ENCODE measurements at regions not wholly inside any gene's neighbourhood (a gene's known extent, or its start where the extent isn't known, plus 50 kb on each side); places are given as distances from the start of the nearest gene placed in this dataset.

DNA sequence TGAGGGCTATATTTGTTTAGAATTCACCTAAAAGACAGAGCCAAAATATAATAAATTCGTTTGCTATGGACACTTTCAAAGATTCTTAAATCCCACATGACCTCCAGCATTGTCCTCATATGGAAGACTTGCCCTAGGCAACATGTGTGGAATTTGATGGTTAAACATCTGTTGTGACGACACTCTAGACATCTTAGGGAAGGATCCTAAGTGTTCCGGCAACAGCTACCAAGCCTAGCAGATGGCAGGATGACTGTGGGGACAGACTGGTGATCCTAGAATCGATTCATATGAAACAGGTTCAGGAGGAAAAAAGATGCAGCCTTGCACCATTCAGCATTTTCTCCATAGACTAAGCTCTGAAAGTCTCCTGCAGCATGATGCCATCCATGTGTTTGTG, 77.6 kb upstream of the BACH2 start:
- 92 to 94% methylated on average over 3 to 4 of the region's 4 CpGs for WGBS, 2 experiments
- Histone ChIP-seq H3K9me3 (ENCODE audit: control insufficient read depth, low read length) (no peaks in the 10 kb centered on the region), H3K27ac (ENCODE audit: insufficient read depth, low read depth, low read length, poor library complexity, severe bottlenecking) (no peak overlapping the region), H3K4me1 (ENCODE audit: control insufficient read depth, insufficient read depth, low read length) (peaks cover 4% of the 10 kb centered on the region), H3K4me3 (ENCODE audit: insufficient read depth, low read depth, low read length) (no peak overlapping the region), H3K27me3 (ENCODE audit: control insufficient read depth, insufficient read depth, low read length, poor library complexity, severe bottlenecking) (no peaks in the 10 kb centered on the region), H3K36me3 (ENCODE audit: control insufficient read depth, insufficient read depth, low read length) (no peaks in the 10 kb centered on the region)

DNA sequence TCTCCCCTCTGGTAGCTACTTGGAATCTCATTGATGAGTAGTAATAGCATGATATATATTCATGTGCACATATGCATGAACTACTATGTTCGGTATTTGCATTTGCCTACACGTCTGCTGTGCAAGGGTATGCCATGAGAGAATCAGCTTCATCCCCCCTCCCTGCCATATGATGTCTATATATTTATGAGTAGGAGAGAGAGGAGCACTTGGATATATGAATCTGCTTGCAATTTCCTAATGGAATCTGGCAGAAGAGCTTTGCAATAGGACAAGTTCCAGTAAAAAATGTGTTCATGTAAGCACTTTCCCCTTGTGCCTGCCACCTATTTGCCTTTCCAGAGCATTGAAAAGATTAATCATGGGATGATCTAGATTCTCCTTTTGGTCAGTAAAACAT, 76.2 kb upstream of the BACH2 start:
- WGBS, 2 experiments = 100% methylated on average over 2 of the region's 2 CpGs; no CpG with 5 or more reads in 1 of the 2 experiments
- Histone ChIP-seq H3K27me3 (ENCODE audit: control insufficient read depth, insufficient read depth, low read length, poor library complexity, severe bottlenecking) (no peaks in the 10 kb centered on the region), H3K36me3 (ENCODE audit: control insufficient read depth, insufficient read depth, low read length) (no peaks in the 10 kb centered on the region), H3K4me3 (ENCODE audit: insufficient read depth, low read depth, low read length) (no peak overlapping the region), H3K4me1 (ENCODE audit: control insufficient read depth, insufficient read depth, low read length) (peaks cover 7% of the 10 kb centered on the region), H3K9me3 (ENCODE audit: control insufficient read depth, low read length) (no peaks in the 10 kb centered on the region), H3K27ac (ENCODE audit: insufficient read depth, low read depth, low read length, poor library complexity, severe bottlenecking) (no peak overlapping the region)

DNA sequence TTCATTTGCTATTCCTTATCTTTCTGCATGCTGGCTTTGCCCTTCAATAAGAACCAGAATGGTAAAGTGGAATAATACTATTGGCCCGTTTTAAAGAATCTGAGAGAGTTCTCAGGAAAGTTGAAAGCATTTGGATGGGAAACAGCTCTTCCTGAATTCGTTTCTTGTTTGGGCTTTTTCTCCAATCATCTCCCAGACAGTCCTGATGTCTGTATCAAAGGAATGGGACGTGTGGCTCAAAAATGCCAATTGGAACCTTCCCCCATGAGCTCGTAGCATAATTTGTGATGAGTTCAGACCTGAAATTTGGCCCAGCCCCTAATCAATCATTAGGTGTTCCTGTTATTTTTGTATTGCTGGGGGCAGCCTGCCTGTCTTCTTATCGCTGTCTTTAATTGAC, 75.8 kb upstream of the BACH2 start:
- Histone ChIP-seq H3K4me1 (ENCODE audit: control insufficient read depth, insufficient read depth, low read length) (peaks cover 7% of the 10 kb centered on the region), H3K9me3 (ENCODE audit: control insufficient read depth, low read length) (no peaks in the 10 kb centered on the region), H3K27ac (ENCODE audit: insufficient read depth, low read depth, low read length, poor library complexity, severe bottlenecking) (no peak overlapping the region), H3K27me3 (ENCODE audit: control insufficient read depth, insufficient read depth, low read length, poor library complexity, severe bottlenecking) (no peaks in the 10 kb centered on the region), H3K4me3 (ENCODE audit: insufficient read depth, low read depth, low read length) (no peak overlapping the region), H3K36me3 (ENCODE audit: control insufficient read depth, insufficient read depth, low read length) (no peaks in the 10 kb centered on the region)
- WGBS, 2 experiments = 89 to 92% methylated on average over 5 of the region's 5 CpGs

DNA sequence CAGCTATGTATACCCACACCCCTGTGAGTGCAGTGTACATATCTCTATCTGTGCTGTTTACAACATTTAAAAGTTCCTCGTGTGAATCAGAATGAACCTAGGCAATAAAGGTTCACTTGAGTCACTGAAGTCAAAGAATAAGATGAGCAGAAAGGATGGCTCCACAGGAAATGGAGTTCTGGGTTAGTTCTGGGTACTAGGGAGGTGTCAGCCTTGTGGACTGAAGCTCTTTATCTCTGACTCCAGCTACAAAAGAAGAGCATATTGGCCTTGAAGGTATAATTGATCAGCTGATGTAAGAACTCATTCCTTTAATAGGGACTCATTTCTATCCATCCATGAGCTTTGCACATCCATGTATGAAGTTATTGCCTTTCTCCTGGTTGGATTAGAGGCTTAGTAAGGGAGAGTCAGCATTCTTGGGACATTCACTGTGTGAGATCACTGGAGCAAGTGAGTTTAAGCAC, 73.9 kb upstream of the BACH2 start:
- peaks cover 7% of the 10 kb centered on the region for H3K4me1 ChIP-seq (ENCODE audit: control insufficient read depth, insufficient read depth, low read length)
- H3K27me3 ChIP-seq (ENCODE audit: control insufficient read depth, insufficient read depth, low read length, poor library complexity, severe bottlenecking) = no peaks in the 10 kb centered on the region
- H3K27ac ChIP-seq (ENCODE audit: insufficient read depth, low read depth, low read length, poor library complexity, severe bottlenecking) = no peak overlapping the region
- 88 to 97% methylated on average over 1 of the region's 1 CpG for WGBS, 2 experiments
- H3K36me3 ChIP-seq (ENCODE audit: control insufficient read depth, insufficient read depth, low read length) = no peaks in the 10 kb centered on the region
- no peak overlapping the region for H3K4me3 ChIP-seq (ENCODE audit: insufficient read depth, low read depth, low read length)
- no peaks in the 10 kb centered on the region for H3K9me3 ChIP-seq (ENCODE audit: control insufficient read depth, low read length)

DNA sequence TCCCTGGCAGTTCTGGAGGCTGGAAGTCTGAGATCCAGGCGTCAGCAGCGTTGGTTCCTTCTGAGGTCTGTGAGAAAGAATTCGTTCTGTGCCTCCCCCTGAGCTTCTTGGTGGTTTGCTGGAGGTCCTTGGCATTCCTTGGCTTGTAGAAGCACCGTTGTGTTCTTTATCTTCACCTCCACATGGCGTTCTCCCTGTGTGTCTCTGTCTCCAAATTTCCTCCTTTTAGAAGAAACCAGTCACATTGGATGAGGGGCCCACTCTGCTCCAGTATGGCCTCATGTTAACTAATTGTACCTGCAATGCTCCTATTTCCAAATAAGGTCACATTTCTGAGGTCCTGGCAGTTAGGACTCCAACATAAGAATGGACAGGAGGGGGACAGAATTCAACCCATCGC, 73.0 kb upstream of the BACH2 start:
- H3K4me1 ChIP-seq (ENCODE audit: control insufficient read depth, insufficient read depth, low read length) = peaks cover 7% of the 10 kb centered on the region
- no peaks in the 10 kb centered on the region for H3K27me3 ChIP-seq (ENCODE audit: control insufficient read depth, insufficient read depth, low read length, poor library complexity, severe bottlenecking)
- H3K36me3 ChIP-seq (ENCODE audit: control insufficient read depth, insufficient read depth, low read length) = no peaks in the 10 kb centered on the region
- 82 to 85% methylated on average over 5 to 6 of the region's 6 CpGs for WGBS, 2 experiments
- H3K9me3 ChIP-seq (ENCODE audit: control insufficient read depth, low read length) = no peaks in the 10 kb centered on the region
- peak overlapping the region; percentile 48 for H3K27ac ChIP-seq (ENCODE audit: insufficient read depth, low read depth, low read length, poor library complexity, severe bottlenecking)
- H3K4me3 ChIP-seq (ENCODE audit: insufficient read depth, low read depth, low read length) = no peak overlapping the region

DNA sequence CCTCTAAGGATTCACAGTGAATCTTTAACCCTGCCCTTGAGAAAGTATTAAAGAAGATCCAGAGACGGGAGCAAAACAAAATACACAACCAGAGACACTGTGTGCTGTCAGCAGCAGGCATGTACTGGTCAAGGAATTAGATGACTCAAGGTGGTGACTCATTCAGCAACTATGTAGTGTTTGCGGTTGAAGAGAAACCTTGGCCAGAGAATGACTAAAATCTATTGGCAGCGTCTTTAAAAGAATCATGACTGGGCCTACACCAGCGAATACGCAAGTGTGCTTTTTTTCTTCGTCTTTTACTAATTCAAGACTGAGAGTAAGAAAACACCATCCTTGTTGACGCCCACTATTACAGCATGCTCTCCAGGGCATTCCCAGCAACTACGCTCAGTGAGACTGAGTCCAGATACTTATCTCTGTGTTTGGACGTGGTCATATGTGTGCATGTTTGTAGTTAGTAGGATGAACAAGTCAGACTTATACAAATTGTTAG, 72.4 kb upstream of the BACH2 start:
- H3K27ac ChIP-seq (ENCODE audit: insufficient read depth, low read depth, low read length, poor library complexity, severe bottlenecking) = peak overlapping the region; percentile 48
- H3K4me3 ChIP-seq (ENCODE audit: insufficient read depth, low read depth, low read length) = no peak overlapping the region
- H3K27me3 ChIP-seq (ENCODE audit: control insufficient read depth, insufficient read depth, low read length, poor library complexity, severe bottlenecking) = no peaks in the 10 kb centered on the region
- H3K4me1 ChIP-seq (ENCODE audit: control insufficient read depth, insufficient read depth, low read length) = peaks cover 7% of the 10 kb centered on the region
- 36 to 42% methylated on average over 9 of the region's 9 CpGs for WGBS, 2 experiments
- no peaks in the 10 kb centered on the region for H3K36me3 ChIP-seq (ENCODE audit: control insufficient read depth, insufficient read depth, low read length)
- no peaks in the 10 kb centered on the region for H3K9me3 ChIP-seq (ENCODE audit: control insufficient read depth, low read length)

DNA sequence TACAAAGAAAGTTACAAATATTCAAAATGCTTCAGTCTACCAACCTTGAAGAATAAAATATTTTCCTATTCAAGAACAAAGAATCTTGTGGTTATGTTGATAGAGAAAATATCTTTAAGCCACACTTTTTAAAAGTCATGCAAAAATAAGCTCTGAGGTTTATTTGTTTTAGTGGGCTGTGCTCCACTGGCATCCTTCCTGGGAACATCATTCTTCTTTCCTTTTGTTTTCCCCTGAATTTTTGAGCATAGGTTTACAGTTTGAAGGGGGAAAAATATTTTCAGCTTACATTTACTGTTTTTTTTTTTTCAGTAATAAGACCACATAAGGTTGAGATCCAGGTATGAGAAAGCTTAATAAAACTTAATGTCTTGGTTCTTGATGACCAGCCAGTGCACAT, 72.0 kb upstream of the BACH2 start:
- Histone ChIP-seq H3K9me3 (ENCODE audit: control insufficient read depth, low read length) (no peaks in the 10 kb centered on the region), H3K27ac (ENCODE audit: insufficient read depth, low read depth, low read length, poor library complexity, severe bottlenecking) (no peak overlapping the region), H3K4me3 (ENCODE audit: insufficient read depth, low read depth, low read length) (no peak overlapping the region), H3K4me1 (ENCODE audit: control insufficient read depth, insufficient read depth, low read length) (peaks cover 7% of the 10 kb centered on the region), H3K36me3 (ENCODE audit: control insufficient read depth, insufficient read depth, low read length) (no peaks in the 10 kb centered on the region), H3K27me3 (ENCODE audit: control insufficient read depth, insufficient read depth, low read length, poor library complexity, severe bottlenecking) (no peaks in the 10 kb centered on the region)

DNA sequence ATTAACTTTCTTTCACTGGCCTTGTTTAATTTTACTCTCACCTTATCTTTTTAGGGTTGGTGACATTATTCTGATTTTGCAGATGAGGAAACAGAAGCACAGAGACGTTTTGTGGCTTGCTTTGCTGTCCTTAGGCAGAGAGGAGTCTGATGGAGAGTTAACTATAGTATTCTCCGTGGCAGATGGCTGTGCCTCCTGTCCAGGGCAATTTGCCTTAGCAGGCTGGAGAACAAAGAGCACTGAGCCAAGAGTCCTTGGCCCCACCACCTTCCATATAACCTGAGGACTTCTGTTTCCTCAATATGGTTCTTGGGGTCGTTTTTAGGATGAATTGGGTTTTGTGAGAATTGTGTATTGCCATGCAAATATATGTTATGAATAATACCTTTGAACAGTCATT, 71.4 kb upstream of the BACH2 start:
- Histone ChIP-seq H3K4me3 (ENCODE audit: insufficient read depth, low read depth, low read length) (no peak overlapping the region), H3K9me3 (ENCODE audit: control insufficient read depth, low read length) (no peaks in the 10 kb centered on the region), H3K36me3 (ENCODE audit: control insufficient read depth, insufficient read depth, low read length) (no peaks in the 10 kb centered on the region), H3K4me1 (ENCODE audit: control insufficient read depth, insufficient read depth, low read length) (peaks cover 7% of the 10 kb centered on the region), H3K27me3 (ENCODE audit: control insufficient read depth, insufficient read depth, low read length, poor library complexity, severe bottlenecking) (no peaks in the 10 kb centered on the region), H3K27ac (ENCODE audit: insufficient read depth, low read depth, low read length, poor library complexity, severe bottlenecking) (no peak overlapping the region)
- 89% methylated on average over 2 of the region's 3 CpGs for WGBS, 2 experiments

DNA sequence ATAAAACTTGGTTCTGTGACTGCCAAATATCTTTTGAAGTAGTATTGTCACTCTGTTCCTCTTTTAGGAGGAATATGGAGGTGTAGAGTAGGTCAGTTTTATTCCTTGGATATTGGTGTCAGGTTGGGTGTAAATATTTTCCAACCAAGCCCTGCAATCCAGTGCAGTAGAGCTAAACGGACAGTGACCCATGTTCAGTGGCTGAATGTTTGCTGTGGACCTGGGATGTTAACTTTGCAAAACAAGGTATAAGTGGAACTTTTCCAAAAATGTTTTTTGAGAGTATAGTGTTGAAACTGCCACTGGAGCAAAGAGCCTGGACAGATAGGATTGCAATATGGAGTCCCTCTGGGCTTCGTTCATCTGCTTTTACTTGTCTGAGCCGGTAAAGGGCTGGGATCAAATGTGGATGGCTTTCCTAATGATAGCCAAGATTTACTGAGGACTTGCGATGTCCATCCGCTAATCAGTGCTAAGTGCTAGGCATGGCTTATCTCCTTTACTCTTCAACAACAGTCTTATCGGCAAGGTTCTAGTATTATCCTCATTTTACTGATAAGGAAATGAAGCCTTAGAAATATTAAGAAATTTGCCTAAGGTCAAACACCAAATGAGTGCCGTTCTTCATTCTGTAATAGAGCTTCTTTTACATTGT, 69.0 kb upstream of the BACH2 start:
- peaks cover 7% of the 10 kb centered on the region for H3K4me1 ChIP-seq (ENCODE audit: control insufficient read depth, insufficient read depth, low read length)
- no peaks in the 10 kb centered on the region for H3K36me3 ChIP-seq (ENCODE audit: control insufficient read depth, insufficient read depth, low read length)
- no peaks in the 10 kb centered on the region for H3K9me3 ChIP-seq (ENCODE audit: control insufficient read depth, low read length)
- H3K4me3 ChIP-seq (ENCODE audit: insufficient read depth, low read depth, low read length) = no peak overlapping the region
- WGBS, 2 experiments = 90 to 96% methylated on average over 5 to 6 of the region's 7 CpGs
- H3K27ac ChIP-seq (ENCODE audit: insufficient read depth, low read depth, low read length, poor library complexity, severe bottlenecking) = no peak overlapping the region
- H3K27me3 ChIP-seq (ENCODE audit: control insufficient read depth, insufficient read depth, low read length, poor library complexity, severe bottlenecking) = no peaks in the 10 kb centered on the region

DNA sequence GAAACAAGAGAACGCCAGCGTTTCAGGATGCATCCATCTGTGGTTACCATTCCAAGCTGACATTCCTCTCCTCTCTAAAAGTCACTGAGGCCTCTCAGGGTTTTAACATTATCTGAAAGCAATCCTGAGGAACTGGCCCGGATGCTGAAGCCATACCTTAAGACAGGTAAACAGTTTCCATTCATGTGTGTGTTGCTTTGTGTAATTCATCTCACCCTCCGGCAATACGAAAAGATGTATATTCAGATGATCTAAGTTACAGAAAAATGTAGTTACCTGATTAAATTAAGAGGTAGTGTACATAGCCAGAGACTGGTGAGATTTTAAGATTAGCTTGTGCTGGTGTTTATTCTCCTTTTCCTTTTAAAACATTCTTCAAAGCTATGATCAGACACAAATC, 68.4 kb upstream of the BACH2 start:
- Histone ChIP-seq H3K27me3 (ENCODE audit: control insufficient read depth, insufficient read depth, low read length, poor library complexity, severe bottlenecking) (no peaks in the 10 kb centered on the region), H3K36me3 (ENCODE audit: control insufficient read depth, insufficient read depth, low read length) (no peaks in the 10 kb centered on the region), H3K27ac (ENCODE audit: insufficient read depth, low read depth, low read length, poor library complexity, severe bottlenecking) (no peak overlapping the region), H3K4me1 (ENCODE audit: control insufficient read depth, insufficient read depth, low read length) (peaks cover 7% of the 10 kb centered on the region), H3K4me3 (ENCODE audit: insufficient read depth, low read depth, low read length) (no peak overlapping the region), H3K9me3 (ENCODE audit: control insufficient read depth, low read length) (no peaks in the 10 kb centered on the region)
- WGBS, 2 experiments = 87 to 91% methylated on average over 5 of the region's 5 CpGs
